ENCODE measurements at regions not wholly inside any gene's neighbourhood (a gene's known extent, or its start where the extent isn't known, plus 50 kb on each side); places are given as distances from the start of the nearest gene placed in this dataset.

GRCh38 chr6:8639928-8640649, 204.7 kb upstream of the SLC35B3 start:
- TF ChIP-seq, protein P1, sequence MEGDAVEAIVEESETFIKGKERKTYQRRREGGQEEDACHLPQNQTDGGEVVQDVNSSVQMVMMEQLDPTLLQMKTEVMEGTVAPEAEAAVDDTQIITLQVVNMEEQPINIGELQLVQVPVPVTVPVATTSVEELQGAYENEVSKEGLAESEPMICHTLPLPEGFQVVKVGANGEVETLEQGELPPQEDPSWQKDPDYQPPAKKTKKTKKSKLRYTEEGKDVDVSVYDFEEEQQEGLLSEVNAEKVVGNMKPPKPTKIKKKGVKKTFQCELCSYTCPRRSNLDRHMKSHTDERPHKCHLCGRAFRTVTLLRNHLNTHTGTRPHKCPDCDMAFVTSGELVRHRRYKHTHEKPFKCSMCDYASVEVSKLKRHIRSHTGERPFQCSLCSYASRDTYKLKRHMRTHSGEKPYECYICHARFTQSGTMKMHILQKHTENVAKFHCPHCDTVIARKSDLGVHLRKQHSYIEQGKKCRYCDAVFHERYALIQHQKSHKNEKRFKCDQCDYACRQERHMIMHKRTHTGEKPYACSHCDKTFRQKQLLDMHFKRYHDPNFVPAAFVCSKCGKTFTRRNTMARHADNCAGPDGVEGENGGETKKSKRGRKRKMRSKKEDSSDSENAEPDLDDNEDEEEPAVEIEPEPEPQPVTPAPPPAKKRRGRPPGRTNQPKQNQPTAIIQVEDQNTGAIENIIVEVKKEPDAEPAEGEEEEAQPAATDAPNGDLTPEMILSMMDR (IDR thresholded peaks at IDR 0.05 in 4 of 5, conservative IDR thresholded peaks at IDR 0.05 in 1 of 5): no peak
- no peak for TF ChIP-seq POLR2A (IDR thresholded peaks at IDR 0.05)

Measured in gastrocnemius medialis (tissue), 4 donors.